Cardiac muscle cell (in vitro differentiated cells and primary cell): ENCODE measurements at regions not wholly inside any gene's neighbourhood (a gene's known extent, or its start where the extent isn't known, plus 50 kb on each side); places are given as distances from the start of the nearest gene placed in this dataset.

Experiments
- DNase-seq, 2 donors: peaks; one replicate each; pipeline versions ENCODE4 v3.0.0 to v3.0.0-alpha.2; 2010 to 2017; ENCODE audit warnings: low read depth in 1 of 2, low spot score in 1 of 2
- H3K27ac ChIP-seq: fragments of 200-600 bp; sonication (generic); 2 replicates; pipeline ENCODE4 v1.5.1; 2016
- H3K27me3 ChIP-seq: fragments of 200-600 bp; sonication (generic); 2 replicates; pipeline ENCODE4 v1.6.0; 2016; ENCODE audit warnings: control low read depth
- H3K36me3 ChIP-seq: fragments of 200-600 bp; sonication (generic); 2 replicates; pipeline ENCODE4 v1.5.1; 2016; ENCODE audit warnings: control low read depth
- H3K4me1 ChIP-seq: fragments of 200-600 bp; sonication (generic); 2 replicates; pipeline ENCODE4 v1.8.1; 2017; ENCODE audit warnings: low read depth, mild to moderate bottlenecking, mixed run types
- H3K4me3 ChIP-seq: fragments of 200-600 bp; sonication (generic); 2 replicates; pipeline ENCODE4 v1.5.1; 2016; ENCODE audit warnings: mild to moderate bottlenecking
- H3K9me3 ChIP-seq: fragments of 200-600 bp; sonication (generic); 2 replicates; pipeline ENCODE4 v1.5.1; 2017; ENCODE audit warnings: low read depth, mild to moderate bottlenecking, control low read depth
- TF ChIP-seq, protein P1 (sequence below): IDR thresholded peaks from 2 replicates; pipeline ENCODE4 v1.5.1; 2012; ENCODE audit warnings: low read depth, mild to moderate bottlenecking, low read length

DNA sequence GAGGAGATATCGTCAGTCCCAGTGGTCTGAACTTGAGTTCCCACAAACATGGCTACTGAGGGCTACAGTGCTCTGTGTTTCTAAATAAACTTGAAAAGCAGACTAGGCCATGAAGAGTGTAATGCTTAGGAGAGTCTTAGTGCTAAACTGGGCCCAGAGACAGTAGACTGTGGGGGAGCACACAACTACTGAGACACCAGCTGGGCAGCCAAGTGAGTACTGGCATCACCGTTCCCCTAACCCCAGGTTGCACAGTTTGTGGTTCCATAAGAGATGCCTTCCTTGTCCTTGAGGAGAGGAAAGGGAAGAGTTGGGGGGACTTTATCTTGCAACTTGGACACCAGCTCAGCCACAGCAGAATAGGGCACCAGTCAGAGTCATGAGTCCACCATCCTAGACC lies 172.1 kb upstream of the DMRTA1 start:
- Histone ChIP-seq H3K9me3 (no peaks in the 10 kb centered on the region), H3K27ac (no peak overlapping the region), H3K4me3 (no peak overlapping the region), H3K4me1 (no peaks in the 10 kb centered on the region), H3K27me3 (no peaks in the 10 kb centered on the region), H3K36me3 (no peaks in the 10 kb centered on the region)
- no peak for DNase-seq
- TF ChIP-seq, protein P1, sequence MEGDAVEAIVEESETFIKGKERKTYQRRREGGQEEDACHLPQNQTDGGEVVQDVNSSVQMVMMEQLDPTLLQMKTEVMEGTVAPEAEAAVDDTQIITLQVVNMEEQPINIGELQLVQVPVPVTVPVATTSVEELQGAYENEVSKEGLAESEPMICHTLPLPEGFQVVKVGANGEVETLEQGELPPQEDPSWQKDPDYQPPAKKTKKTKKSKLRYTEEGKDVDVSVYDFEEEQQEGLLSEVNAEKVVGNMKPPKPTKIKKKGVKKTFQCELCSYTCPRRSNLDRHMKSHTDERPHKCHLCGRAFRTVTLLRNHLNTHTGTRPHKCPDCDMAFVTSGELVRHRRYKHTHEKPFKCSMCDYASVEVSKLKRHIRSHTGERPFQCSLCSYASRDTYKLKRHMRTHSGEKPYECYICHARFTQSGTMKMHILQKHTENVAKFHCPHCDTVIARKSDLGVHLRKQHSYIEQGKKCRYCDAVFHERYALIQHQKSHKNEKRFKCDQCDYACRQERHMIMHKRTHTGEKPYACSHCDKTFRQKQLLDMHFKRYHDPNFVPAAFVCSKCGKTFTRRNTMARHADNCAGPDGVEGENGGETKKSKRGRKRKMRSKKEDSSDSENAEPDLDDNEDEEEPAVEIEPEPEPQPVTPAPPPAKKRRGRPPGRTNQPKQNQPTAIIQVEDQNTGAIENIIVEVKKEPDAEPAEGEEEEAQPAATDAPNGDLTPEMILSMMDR, result no peak

DNA sequence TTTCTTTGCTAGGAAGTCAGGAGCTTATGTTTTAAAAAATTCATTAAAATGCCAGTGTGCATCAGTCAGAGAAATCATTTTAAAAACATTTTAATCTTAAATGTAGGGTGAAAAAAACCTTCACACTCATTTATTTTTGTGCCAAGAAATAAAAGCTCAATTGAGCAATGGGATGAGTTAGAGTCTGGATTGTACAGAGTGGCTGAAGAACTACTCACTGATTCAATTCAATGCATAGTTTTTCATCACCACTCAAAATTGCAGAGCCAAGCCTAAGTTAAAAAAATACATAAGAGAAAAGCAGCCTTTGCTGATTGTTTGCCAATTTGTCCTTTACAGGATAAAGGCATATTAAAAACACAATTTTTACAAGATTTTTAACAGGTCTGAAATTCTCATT lies 168.2 kb upstream of the DMRTA1 start:
- H3K4me1 ChIP-seq, result no peaks in the 10 kb centered on the region
- H3K36me3 ChIP-seq, result no peaks in the 10 kb centered on the region
- no peak overlapping the region for H3K4me3 ChIP-seq
- no peaks in the 10 kb centered on the region for H3K27me3 ChIP-seq
- no peaks in the 10 kb centered on the region for H3K9me3 ChIP-seq
- TF ChIP-seq, protein P1, result no peak
- no peak overlapping the region for H3K27ac ChIP-seq
- DNase-seq, result no peak

DNA sequence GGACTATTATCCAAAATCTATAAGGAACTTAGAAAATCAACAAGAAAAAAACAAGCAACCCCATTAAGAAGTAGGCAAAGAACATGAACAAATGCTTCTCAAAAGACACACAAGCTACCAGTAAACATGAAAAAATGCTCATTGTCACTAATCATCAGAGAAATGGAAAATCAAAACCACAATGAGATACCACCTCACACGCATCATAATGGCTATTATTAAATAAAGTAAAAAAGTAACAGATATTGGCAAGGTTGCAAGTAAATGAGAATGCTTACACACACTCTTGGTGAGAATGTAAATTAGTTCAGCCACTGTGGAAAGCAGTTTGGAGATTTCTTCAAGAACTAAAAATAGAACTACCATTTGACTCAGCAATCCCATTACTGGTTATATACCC lies 167.0 kb upstream of the DMRTA1 start:
- no peaks in the 10 kb centered on the region for H3K27me3 ChIP-seq
- DNase-seq, result no peak
- TF ChIP-seq, protein P1, result no peak
- no peak overlapping the region for H3K4me3 ChIP-seq
- H3K36me3 ChIP-seq, result no peaks in the 10 kb centered on the region
- no peak overlapping the region for H3K27ac ChIP-seq
- no peaks in the 10 kb centered on the region for H3K4me1 ChIP-seq
- no peaks in the 10 kb centered on the region for H3K9me3 ChIP-seq

GRCh38 chr9:22285066-22285465 lies 161.6 kb upstream of the DMRTA1 start:
- H3K36me3 ChIP-seq, result no peaks in the 10 kb centered on the region
- TF ChIP-seq, protein P1, result no peak

DNA sequence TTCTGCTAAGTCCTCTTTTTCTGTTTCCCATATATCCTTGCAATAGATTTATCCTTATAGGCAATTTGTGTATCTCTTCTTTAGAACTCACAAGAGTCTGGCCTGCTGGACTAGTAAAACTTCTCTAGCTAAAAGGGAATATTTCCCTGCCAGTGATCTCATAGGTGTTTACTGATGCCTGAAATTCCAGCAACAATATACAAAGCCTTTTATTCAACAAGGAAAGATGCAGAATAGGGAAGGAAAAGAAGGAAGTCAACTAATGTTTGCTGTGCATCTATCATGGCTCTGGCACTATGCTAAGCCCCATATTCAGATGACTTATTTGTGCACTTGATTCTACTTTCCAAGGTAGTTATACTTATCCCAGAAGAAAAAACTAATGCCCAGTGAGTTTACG lies 160.0 kb upstream of the DMRTA1 start:
- no peak overlapping the region for H3K4me3 ChIP-seq
- H3K27ac ChIP-seq, result no peak overlapping the region
- H3K27me3 ChIP-seq, result no peaks in the 10 kb centered on the region
- DNase-seq, result no peak
- H3K9me3 ChIP-seq, result no peaks in the 10 kb centered on the region
- H3K36me3 ChIP-seq, result no peaks in the 10 kb centered on the region
- no peaks in the 10 kb centered on the region for H3K4me1 ChIP-seq
- TF ChIP-seq, protein P1, result no peak

More at GRCh38 chr9:22285066-22285465, 161.6 kb upstream of the DMRTA1 start:
- H3K4me1 ChIP-seq, result no peaks in the 10 kb centered on the region
- no peaks in the 10 kb centered on the region for H3K9me3 ChIP-seq
- no peak for DNase-seq
- no peaks in the 10 kb centered on the region for H3K27me3 ChIP-seq
- no peak overlapping the region for H3K4me3 ChIP-seq
- H3K27ac ChIP-seq, result no peak overlapping the region

- no peaks in the 10 kb centered on the region for H3K4me1 ChIP-seq
- no peaks in the 10 kb centered on the region for H3K36me3 ChIP-seq
- TF ChIP-seq, protein P1, result no peak
- H3K4me3 ChIP-seq, result no peak overlapping the region
- no peaks in the 10 kb centered on the region for H3K9me3 ChIP-seq
- H3K27me3 ChIP-seq, result no peaks in the 10 kb centered on the region
- no peak overlapping the region for H3K27ac ChIP-seq
- DNase-seq, result no peak
Observed at GRCh38 chr9:22288661-22289060, 158.0 kb upstream of the DMRTA1 start.
